ENCODE measurements at regions not wholly inside any gene's neighbourhood (a gene's known extent, or its start where the extent isn't known, plus 50 kb on each side); places are given as distances from the start of the nearest gene placed in this dataset.

DNA sequence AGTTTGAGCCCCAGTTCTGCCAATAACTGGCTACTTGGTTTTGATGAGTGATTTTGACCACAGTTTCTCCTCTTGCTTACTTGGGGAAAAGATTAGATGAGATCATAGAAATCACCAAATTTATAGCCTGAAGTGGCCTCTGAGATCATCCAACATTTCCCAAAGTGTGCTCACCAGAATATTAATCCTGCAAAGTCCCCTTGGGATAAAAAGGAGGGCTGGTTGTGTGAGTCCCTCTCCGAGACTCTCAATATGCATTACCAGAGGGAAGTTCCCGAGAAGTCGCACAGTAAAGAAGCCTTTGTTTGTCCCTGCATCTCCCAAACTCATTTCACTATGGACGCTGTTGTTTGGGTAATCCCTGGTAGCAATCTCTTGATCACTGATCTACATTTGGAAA, 88.4 kb upstream of the ADRA1B start:
- no peak for DNase-seq

DNA sequence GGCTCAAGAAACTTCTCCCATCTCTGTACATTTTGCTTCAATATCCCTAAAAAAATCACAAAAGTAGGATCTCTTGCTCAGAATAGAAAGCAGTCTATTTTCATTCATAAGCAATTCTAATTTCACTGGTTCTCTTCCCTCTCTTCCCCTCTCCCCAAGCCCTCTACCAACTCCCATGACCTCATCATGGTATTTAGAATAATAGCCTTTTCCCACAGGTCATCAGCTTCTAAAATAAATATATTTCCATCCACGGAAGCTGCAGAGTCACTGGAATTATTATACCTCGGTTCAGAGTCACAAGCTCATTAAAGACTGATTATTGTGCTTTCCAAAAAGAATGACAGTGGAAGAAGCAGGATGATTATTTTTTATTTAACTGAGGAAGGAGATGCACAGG, 84.2 kb upstream of the ADRA1B start:
- no peak for DNase-seq

DNA sequence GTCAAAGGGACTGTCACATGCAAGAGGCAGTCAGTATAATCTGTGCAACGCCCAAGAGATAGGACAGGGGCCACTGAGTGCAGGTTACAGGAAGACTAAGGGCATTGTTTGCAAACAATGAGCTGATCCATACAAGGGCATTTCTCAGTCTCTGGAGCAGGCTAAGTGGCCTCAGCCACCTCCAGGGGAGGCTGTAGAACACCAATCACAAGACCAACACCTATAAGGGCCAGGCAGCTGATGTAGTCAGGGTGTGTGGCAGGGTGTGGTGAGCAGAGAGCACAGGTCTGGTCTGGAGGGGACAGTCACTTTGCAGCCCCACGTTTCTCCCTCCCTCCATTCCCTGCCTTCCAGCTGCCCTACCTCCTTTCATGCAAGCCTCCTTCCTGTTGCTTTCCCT, 83.2 kb upstream of the ADRA1B start:
- no peak for DNase-seq

DNA sequence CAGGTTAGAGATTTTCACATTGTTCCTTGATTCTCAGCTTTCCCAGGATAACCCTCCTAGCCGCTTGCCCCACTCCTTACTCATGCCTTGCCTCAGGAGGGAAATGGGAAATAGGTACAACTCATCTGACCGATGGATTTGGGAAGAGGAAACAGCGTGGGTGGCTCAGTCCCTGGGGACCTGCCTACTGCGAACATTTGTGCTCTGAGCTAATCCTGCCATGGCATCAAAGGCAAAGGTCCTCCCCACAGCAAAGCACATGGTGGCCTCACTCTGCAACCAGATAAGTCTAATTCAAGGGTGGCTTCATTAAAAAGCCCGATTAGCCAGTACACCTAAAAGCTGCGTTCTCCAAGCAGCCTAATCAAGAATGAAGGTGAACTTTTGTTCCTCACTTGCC, 82.4 kb upstream of the ADRA1B start:
- no peak for DNase-seq

DNA sequence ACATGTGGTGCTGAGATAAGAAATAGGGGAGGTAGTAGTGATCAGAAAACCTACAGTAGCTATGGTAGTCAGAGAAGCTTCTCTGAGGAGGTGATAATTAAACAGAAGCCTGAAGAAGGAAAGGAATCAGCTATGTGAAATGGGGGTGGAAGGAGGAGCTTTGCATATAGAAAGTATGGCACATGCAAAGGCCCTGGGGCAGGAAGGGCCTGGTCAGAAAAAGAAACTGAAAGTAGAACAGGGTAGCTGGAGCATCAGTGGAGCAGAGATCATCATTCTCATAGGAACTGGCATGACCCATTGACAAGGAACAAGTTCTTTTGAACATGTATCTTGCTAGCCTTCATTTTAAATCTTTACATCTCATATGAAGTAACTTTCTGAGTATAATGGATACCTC, 80.7 kb upstream of the ADRA1B start:
- DNase-seq, result no peak

DNA sequence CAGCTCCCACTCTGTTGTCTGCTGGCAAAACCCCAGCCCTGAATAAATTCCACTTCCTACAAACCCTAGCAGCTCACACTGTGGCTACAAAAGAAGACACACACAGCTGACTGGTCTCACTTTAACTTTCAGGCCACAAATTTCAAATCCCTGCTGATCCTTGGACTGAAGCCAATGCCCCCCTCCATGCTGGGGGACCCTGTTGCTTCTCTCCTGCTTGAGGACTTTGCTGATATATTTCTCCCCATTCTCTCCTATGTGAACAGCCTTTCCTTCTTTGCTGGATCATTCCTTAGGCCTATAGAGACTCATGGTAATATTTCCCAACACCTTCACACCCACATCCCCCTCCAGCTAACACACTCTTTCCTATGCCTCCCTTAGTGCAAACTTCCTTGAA, 79.6 kb upstream of the ADRA1B start:
- DNase-seq, result no peak

DNA sequence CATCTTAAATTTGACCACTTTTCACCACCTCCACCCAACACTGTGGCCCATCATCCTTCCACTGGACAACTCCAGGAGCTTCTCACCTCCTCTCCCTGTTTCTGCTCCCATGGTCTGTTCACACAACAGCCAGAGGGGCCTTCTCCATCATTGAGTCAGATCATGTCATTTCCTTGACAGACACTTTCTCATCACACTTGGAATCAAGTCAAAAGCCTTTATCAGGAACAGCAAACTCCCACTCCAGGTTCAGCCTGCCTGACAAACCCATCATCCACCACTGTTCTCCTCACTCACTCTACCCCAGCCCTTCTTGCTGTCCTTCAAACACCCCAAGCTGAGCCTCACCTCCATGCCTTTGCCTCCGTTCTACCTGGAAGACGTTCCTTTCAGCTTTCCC, 78.4 kb upstream of the ADRA1B start:
- DNase-seq, result no peak

DNA sequence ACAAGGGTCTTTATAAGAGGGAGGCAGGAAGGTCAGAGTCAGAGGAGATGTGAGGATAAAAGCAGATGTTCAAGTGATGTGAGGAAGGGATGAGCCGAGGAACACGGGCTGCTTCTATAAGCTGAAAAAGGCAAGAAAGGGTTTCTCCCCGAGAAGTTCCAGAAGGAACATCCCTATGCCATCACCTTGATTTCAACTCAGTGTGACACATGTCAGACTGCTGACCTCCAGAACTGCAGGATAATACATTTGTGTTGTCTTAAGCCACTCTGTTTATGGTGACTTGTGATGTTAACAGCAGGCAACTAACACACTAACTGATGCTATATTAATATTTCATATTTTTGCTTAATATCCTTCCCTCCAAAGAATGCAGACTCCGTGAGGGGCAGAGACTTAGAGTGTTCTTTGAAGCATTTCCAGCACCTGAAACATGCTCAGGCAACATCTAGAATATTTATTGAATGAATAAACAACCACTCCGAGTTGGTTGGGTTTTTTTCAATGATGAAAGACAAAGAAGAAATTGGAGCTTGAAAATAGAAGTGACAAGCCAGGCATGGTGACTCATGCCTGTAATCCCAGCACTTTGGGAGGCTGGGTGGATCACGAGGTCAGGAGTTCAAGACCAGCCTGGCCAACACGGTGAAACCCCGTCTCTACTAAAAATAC, 77.6 kb upstream of the ADRA1B start:
- DNase-seq, result no peak

DNA sequence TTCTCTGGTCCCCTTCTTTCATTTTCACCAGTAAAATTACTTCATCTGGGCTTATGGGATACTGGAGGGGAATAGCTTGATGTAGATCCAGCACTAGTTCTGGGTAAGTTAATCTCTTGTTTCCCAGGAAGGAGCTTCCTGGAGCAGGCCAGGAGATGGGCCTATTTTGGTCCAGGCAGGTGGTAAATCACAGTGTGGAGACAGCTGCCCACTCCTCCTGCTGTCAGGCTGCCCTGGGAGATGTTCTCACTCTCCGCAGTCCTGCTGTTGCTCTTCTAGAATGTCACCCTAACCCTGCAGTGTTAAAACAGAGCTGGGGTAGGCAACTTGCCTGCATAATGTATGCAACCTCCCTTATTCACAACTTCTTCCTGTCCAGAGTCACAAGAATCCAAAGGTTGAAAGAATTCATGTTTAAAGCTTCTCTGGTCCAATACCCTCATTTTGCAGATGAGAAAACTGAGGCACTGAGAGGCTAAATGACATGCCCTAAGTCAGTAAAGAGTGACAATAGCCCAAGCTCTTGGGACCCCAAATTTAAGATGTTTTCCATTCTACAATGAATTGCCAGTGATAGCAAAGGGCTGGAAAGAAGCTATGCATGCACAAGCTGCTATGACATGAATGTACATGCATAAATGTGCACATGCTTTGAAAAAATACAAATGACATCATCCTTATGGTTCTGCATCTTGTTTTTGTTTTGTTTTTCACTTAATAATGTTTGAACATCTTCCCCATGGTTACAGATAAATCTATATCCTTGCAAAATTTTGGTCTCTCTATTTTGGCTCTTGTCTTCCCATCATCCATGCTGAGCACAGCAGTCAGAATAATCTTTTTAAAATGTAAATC, 71.8 kb upstream of the ADRA1B start:
- DNase-seq, result no peak

DNA sequence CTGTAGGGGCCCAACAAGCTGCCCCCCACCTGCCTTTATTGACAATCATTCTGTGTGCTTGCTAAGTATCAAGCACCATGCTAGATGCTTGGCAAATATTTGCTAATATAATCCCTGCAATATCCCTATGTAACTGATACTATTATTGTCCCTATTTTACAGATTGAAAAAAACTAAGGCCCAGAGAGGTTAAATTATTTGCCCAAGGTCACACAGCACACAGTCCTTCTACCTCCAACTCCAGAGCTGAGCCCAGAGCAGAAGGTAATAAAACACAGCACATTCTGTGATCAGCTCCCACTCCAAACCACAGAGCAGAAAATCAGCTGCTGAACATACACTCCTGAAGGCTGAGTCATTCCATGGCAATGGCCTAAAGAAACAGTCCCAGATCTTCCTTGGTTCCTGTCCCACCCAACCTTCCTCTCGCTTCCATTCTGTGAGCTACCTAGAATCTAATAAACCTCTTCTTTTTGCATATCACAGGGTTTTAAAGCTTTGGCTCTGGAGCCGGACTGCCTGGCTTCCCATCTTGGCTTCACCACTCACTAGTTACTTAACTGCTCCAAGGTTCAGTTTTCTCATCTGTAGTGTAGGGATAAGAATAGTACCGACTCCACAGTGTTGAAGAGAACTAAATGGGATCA, 66.7 kb upstream of the ADRA1B start:
- DNase-seq, result no peak

DNA sequence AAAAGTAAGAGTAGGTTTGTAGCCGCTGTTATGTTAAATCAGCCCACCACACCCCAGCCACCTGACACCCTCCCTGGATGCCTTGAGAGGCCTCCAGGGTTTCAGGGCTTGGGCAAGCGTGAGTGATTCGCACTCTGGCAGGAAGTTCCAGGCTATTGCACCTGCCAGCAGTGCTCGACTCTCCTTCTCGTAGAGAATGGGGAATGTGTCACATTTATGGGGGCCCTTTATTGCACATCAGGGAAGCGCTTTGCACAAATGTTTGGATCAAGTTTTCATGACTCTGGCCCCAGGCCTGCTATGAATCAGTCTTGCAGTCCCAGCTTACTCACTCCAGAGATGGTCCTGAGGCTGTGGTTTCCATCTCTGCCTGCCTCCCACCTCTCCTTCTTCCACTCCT, 66.1 kb upstream of the ADRA1B start:
- DNase-seq, result no peak

DNA sequence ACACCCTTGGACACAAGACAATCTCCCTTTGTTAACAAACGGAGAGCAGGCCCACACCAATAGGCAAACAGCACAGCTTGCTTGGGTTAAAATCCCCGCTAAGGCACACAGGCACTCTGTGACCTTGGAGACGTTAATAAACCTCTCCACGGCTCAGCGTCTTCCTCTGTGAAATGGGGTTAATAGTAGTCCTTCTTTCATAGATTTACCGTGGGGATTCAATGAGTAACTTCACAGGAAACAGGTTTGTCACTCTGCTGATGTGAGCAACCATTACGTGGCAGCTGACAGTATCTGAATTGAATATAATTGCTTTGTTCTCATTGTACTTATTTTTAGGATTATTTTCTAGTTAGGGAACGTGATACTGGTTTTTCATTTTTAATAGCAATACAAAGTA, 65.2 kb upstream of the ADRA1B start:
- DNase-seq, result no peak

DNA sequence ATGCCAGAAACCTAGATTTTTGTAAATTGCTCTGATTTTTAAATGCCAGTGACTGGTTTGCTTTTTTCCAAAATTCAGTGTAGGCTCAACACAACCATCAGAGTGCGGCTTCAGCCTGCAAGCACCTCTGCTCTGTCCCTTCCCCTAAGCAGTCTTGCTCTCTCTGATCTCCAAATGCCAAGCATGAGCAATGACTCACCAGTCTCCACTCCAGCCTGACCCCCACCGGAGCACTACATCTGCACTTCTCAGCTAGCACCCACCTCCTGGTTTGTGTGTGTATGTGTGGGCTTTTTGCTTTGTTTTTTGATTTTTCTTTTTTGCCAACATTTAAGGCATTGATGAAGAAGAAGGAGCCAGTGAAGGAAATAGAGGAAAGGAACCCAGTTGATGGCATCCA, 61.4 kb upstream of the ADRA1B start:
- DNase-seq, result no peak

DNA sequence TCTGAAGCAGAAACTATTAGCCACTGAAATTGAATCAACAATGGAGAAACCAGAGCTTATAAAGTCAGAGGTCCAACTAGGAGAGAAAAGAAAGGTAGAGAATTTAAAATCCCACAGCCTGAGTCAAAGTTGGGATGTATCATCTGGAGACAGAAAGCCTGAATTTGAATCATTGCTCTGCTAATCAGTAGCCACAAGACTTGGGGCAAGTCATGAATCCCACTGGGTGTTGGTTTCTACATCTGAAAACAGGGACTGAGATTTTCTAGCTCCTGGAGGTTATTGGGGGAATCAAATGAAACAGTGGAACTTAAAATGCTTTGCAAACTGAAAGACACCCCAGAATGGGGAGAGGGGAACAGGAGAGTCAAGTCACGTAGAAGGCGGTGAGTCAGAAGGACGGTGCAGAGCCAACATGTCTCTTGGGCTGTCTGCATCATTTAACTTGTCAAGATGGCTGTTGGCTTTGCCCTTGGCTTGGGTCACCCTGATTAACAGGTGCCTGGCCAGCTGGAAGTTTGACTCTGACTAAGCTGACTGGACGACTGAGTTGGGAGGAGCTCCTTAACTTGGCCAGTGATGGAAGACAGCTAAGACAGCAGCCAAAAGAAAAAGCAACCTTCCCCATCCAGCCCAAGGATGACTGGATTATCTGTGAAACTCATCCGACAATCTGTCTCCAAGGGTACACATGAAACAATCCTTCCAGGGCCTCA, 60.6 kb upstream of the ADRA1B start:
- DNase-seq, result no peak

DNA sequence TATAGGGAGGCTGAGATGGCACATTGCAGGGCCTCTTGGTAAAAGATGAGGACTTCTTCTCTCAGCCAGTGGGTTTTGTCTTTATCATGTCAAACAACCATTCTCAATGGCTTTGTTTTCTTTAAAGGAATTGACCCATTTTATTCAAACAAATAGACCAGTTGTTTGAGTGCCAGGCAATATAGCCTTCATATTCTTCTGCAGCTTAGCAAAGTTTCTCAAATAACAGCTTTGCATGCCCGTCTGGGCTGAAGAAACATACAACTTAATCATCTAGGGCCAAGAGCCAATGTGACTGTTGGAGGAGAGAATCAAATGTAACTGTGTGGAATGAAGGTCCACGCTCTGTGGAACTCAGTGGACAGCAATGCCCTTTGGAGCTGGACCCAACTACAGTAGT, 57.4 kb upstream of the ADRA1B start:
- no peak for DNase-seq

DNA sequence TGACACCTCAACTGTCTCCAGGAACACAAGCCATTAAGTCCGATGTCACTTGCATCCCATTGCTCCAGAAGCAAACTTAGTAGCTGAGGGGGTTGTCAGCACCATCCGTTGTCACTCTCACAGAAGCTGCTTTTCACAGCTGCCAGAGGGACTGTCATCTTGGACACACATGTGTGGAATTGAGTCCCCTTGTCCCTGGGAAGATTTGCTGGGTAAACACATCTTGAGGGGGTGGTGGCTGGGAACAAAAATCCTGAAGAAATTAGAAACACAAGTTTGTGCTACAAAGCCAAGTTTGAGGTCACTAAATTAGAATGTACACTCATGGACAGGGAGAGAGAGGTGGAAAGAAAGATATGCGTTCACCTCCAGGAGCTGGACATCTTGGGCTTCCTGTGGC, 55.2 kb upstream of the ADRA1B start:
- DNase-seq, result no peak

DNA sequence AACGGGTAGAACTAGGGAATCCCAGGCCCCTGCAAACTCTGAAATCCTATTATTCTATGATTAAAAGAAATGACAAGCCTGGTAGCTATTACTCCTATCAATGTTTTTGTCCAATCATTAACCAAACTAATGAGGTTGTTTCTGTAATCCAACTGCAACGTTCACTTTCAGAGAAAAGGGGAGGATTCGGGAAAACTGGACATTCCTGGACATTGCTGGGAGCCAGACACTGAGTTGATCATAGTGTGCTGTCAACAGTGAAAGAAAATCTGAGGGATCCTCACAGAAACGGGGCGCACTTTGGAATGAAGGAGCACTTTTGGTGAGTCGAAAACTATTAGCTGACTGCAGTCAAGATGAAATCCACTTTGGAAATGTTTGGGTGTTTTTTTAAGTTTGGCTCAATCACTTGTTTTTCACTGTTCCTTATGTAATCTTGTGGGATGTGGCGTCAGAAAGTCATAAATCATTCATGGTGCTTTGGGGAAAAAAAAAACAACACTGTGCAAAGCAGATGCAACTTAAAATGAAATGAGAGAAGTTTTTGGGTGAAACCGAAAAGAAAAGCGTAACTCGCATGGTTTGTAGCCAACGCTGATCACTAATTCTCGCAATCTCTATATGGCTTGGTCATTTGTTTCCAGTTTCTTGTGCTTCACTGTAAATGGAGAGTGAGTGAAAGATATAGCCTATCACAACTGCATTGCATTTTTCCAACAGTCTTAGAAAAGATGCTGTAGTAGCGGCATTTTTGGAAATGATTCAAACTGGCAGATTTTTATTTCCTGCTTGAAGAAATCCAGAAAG, 51.2 kb upstream of the ADRA1B start:
- DNase-seq, result no peak

DNA sequence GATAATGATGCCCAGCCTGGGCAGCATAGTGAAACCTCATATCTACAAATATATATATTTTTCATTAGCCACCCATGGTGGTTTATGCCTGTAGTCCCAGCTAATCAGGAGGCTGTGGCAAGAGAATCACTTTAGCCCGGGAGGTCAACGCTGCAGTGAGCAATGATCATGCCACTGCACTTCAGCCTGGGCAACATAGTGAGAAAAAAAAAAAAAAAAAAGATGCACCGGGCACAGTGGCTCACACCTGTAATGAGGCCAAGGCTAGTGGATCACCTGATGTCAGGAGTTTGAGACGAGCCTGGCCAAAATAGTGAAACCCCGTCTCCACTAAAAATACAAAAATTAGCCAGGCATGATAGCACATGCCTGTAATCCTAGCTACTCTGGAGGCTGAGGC, 50.2 kb upstream of the ADRA1B start:
- no peak for DNase-seq
